ENCODE measurements at regions not wholly inside any gene's neighbourhood (a gene's known extent, or its start where the extent isn't known, plus 50 kb on each side); places are given as distances from the start of the nearest gene placed in this dataset.
"Not testable (repeated sequence)": the region's sequence is repeated elsewhere in the genome, so short reads cannot be mapped to it uniquely, and the experiment has no call there.

DNA sequence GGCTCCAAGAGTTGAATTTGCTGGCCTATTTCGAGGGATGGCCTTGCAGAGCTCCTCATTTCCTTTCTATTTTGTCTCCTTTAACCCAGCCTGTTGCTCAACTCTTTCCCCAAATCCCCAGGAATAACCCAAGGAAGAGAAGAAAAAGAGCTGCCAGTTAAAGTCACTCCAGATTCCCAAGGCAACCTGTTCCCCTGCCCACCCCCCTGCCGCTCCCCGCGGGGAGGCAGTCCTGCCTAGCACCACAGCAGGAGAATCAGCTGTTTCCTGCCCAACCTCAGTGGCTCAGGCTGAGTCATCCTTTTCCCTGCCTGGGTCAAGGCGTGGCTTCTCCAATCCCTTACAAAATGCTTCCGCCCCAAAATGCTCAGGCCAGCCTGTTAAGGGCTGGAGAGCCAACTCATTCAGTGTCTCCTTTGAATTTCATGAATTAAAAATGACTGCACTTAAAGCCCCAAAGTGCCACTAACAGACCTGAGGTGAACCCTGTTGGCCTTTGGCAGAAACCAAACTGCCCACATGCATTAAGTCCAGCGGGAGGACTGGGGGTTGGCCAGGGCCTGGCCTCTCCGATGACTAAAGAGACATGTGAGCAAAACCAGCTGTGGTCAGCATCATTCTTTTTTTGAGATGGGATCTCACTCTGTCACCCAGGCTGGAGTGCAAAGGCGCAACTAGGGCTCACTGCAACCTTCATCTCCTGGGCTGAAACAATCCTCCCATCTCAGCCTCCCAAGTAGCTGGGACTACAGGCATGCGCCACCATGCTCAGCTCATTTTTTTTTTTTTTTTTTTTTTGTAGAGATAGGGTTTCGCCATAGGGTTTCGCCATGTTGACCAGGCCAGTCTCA, 83.2 kb upstream of the KIF5B start (continued):
- TF ChIP-seq, protein P1, sequence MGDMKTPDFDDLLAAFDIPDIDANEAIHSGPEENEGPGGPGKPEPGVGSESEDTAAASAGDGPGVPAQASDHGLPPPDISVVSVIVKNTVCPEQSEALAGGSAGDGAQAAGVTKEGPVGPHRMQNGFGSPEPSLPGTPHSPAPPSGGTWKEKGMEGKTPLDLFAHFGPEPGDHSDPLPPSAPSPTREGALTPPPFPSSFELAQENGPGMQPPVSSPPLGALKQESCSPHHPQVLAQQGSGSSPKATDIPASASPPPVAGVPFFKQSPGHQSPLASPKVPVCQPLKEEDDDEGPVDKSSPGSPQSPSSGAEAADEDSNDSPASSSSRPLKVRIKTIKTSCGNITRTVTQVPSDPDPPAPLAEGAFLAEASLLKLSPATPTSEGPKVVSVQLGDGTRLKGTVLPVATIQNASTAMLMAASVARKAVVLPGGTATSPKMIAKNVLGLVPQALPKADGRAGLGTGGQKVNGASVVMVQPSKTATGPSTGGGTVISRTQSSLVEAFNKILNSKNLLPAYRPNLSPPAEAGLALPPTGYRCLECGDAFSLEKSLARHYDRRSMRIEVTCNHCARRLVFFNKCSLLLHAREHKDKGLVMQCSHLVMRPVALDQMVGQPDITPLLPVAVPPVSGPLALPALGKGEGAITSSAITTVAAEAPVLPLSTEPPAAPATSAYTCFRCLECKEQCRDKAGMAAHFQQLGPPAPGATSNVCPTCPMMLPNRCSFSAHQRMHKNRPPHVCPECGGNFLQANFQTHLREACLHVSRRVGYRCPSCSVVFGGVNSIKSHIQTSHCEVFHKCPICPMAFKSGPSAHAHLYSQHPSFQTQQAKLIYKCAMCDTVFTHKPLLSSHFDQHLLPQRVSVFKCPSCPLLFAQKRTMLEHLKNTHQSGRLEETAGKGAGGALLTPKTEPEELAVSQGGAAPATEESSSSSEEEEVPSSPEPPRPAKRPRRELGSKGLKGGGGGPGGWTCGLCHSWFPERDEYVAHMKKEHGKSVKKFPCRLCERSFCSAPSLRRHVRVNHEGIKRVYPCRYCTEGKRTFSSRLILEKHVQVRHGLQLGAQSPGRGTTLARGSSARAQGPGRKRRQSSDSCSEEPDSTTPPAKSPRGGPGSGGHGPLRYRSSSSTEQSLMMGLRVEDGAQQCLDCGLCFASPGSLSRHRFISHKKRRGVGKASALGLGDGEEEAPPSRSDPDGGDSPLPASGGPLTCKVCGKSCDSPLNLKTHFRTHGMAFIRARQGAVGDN (CRISPR knock-in tag; IDR thresholded peaks at IDR 0.05) = peak; percentile 56
- TF ChIP-seq ZNF510 (CRISPR knock-in tag; IDR thresholded peaks at IDR 0.05; ENCODE audit: low read depth) = no peak
- TF ChIP-seq FOSL2 (CRISPR knock-in tag; IDR thresholded peaks at IDR 0.05) = peak; percentile 95
- no peak for TF ChIP-seq ASH2L (IDR thresholded peaks at IDR 0.05; ENCODE audit: insufficient read length, low read depth, low read length)
- no peak for TF ChIP-seq RBAK (CRISPR knock-in tag; IDR thresholded peaks at IDR 0.05)
- no peak for TF ChIP-seq ZBTB7A (CRISPR knock-in tag; IDR thresholded peaks at IDR 0.05)
- TF ChIP-seq, protein P2, sequence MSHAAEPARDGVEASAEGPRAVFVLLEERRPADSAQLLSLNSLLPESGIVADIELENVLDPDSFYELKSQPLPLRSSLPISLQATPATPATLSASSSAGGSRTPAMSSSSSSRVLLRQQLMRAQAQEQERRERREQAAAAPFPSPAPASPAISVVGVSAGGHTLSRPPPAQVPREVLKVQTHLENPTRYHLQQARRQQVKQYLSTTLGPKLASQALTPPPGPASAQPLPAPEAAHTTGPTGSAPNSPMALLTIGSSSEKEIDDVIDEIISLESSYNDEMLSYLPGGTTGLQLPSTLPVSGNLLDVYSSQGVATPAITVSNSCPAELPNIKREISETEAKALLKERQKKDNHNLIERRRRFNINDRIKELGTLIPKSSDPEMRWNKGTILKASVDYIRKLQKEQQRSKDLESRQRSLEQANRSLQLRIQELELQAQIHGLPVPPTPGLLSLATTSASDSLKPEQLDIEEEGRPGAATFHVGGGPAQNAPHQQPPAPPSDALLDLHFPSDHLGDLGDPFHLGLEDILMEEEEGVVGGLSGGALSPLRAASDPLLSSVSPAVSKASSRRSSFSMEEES (CRISPR knock-in tag; IDR thresholded peaks at IDR 0.05) = no peak
- TF ChIP-seq MEIS1 (CRISPR knock-in tag; IDR thresholded peaks at IDR 0.05; ENCODE audit: borderline replicate concordance) = no peak
- TF ChIP-seq LCORL (IDR thresholded peaks at IDR 0.05) = no peak
- peak; percentile 56; the same call in 1 of the 2 replicates for TF ChIP-seq LCORL (CRISPR knock-in tag; IDR thresholded peaks at IDR 0.05)
- 0 out of 2 replicates have a peak, but pooled peaks have one; percentile 38 for TF ChIP-seq ARID2 (CRISPR knock-in tag; IDR thresholded peaks at IDR 0.05; ENCODE audit: borderline replicate concordance)
- no peak; the same call in 1 of the 2 replicates for TF ChIP-seq ZMYM4 (CRISPR knock-in tag; IDR thresholded peaks at IDR 0.05)
- no peak for TF ChIP-seq BORCS8-MEF2B (CRISPR knock-in tag; IDR thresholded peaks at IDR 0.05)
- TF ChIP-seq ZNF891 (CRISPR knock-in tag; IDR thresholded peaks at IDR 0.05) = no peak

DNA sequence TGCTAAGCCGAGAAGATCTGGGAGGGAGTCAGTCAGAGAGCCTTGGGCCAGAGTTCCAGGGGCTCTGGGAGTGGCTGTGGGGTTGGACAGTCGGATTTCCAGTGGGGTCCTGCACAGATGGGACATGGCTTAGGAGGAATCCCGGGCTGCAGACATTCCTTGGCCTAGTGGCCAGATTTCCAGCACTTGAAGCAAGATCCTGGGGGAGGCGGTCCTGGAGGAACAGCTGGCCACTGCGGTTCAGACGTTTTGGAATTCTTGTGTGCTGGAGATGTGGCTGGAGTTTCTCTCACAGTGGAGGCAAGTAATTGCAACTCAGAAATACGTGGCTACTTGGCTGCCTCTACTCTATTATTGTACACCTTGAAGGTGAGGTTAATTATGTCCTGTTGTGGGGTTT, 80.7 kb upstream of the KIF5B start:
- CTCF ChIA-PET (ENCODE audit: low intra/inter-chr PET ratio, low total read pairs); DNase-seq (ENCODE audit: low spot score); H3K27ac ChIP-seq (ENCODE audit: extremely low read length, insufficient read depth, low read length); H3K4me2 ChIP-seq (ENCODE audit: low read depth, low read length); H3K9ac ChIP-seq (ENCODE audit: insufficient read depth, low read depth, low read length); BruUV-seq (replicated peaks); POLR2A ChIA-PET; H4K20me1 ChIP-seq (ENCODE audit: insufficient read depth, low read length); ATAC-seq; H3K36me3 ChIP-seq (replicated peaks in 1 of 2; ENCODE audit: control insufficient read depth in 1 of 2, insufficient read depth in 2 of 2, low read length in 2 of 2); FAIRE-seq; in situ Hi-C loops (cut with HindIII; ENCODE audit: extremely low pct_ligation_motif_present, low pct_unique_long_range_greater_than_20kb); H3K4me3 ChIP-seq (replicated peaks in 1 of 3; ENCODE audit: insufficient read depth in 1 of 3, low read depth in 2 of 3, low read length in 3 of 3); H2AFZ ChIP-seq (ENCODE audit: low read length); intact Hi-C loops (cut with micrococcal nuclease; ENCODE audit: unreplicated experiment); H3K9me3 ChIP-seq (ENCODE audit: low read length); H3K79me2 ChIP-seq (ENCODE audit: insufficient read depth, low read length); H3K27me3 ChIP-seq (ENCODE audit: control insufficient read depth in 1 of 2, insufficient read depth in 2 of 2, low read length in 2 of 2): not testable (repeated sequence)
- WGBS (ENCODE audit: low lambda C conversion rate) = 51% methylated on average over 3 of the region's 7 CpGs
- H3K4me1 ChIP-seq (ENCODE audit: insufficient read depth, low read length) = peaks cover 46% of the 10 kb centered on the region
